ENCODE measurements at regions not wholly inside any gene's neighbourhood (a gene's known extent, or its start where the extent isn't known, plus 50 kb on each side); places are given as distances from the start of the nearest gene placed in this dataset.

GRCh38 chr3:40766396-40766795 is 241.6 kb downstream of the ZNF621 start:
- Mint-ChIP-seq H3K27ac (ENCODE audit: unreplicated experiment) (no peak overlapping the region), H3K36me3 (ENCODE audit: unreplicated experiment) (peaks cover 4% of the 10 kb centered on the region), H3K9me3 (ENCODE audit: unreplicated experiment) (peaks cover 1% of the 10 kb centered on the region), H3K27me3 (ENCODE audit: unreplicated experiment) (peaks cover 2% of the 10 kb centered on the region), H3K4me3 (ENCODE audit: unreplicated experiment) (no peak overlapping the region), H3K4me1 (ENCODE audit: low read depth, unreplicated experiment) (no peaks in the 10 kb centered on the region)
- DNase-seq = no peak
- no peak for TF ChIP-seq CTCF (IDR thresholded peaks at IDR 0.05; ENCODE audit: partially characterized antibody, unreplicated experiment)

- Mint-ChIP-seq H3K36me3 (ENCODE audit: unreplicated experiment) (peaks cover 4% of the 10 kb centered on the region), H3K27ac (ENCODE audit: unreplicated experiment) (no peak overlapping the region), H3K9me3 (ENCODE audit: unreplicated experiment) (peaks cover 1% of the 10 kb centered on the region), H3K4me1 (ENCODE audit: low read depth, unreplicated experiment) (no peaks in the 10 kb centered on the region), H3K4me3 (ENCODE audit: unreplicated experiment) (no peak overlapping the region), H3K27me3 (ENCODE audit: unreplicated experiment) (peaks cover 2% of the 10 kb centered on the region)
- DNase-seq = no peak
- TF ChIP-seq CTCF (IDR thresholded peaks at IDR 0.05; ENCODE audit: partially characterized antibody, unreplicated experiment) = no peak
Measured at GRCh38 chr3:40768046-40768445, 243.3 kb downstream of the ZNF621 start.

GRCh38 chr3:40768536-40768935 is 243.8 kb downstream of the ZNF621 start:
- no peak for DNase-seq
- Mint-ChIP-seq H3K27ac (ENCODE audit: unreplicated experiment) (no peak overlapping the region), H3K36me3 (ENCODE audit: unreplicated experiment) (peaks cover 4% of the 10 kb centered on the region), H3K27me3 (ENCODE audit: unreplicated experiment) (peaks cover 2% of the 10 kb centered on the region), H3K4me1 (ENCODE audit: low read depth, unreplicated experiment) (no peaks in the 10 kb centered on the region), H3K4me3 (ENCODE audit: unreplicated experiment) (no peak overlapping the region), H3K9me3 (ENCODE audit: unreplicated experiment) (peaks cover 1% of the 10 kb centered on the region)
- no peak for TF ChIP-seq CTCF (IDR thresholded peaks at IDR 0.05; ENCODE audit: partially characterized antibody, unreplicated experiment)

GRCh38 chr3:40770061-40770460 is 245.3 kb downstream of the ZNF621 start:
- Mint-ChIP-seq H3K36me3 (ENCODE audit: unreplicated experiment) (peaks cover 4% of the 10 kb centered on the region), H3K4me1 (ENCODE audit: low read depth, unreplicated experiment) (no peaks in the 10 kb centered on the region), H3K4me3 (ENCODE audit: unreplicated experiment) (no peak overlapping the region), H3K27me3 (ENCODE audit: unreplicated experiment) (peaks cover 2% of the 10 kb centered on the region), H3K9me3 (ENCODE audit: unreplicated experiment) (peaks cover 1% of the 10 kb centered on the region), H3K27ac (ENCODE audit: unreplicated experiment) (no peak overlapping the region)
- no peak for TF ChIP-seq CTCF (IDR thresholded peaks at IDR 0.05; ENCODE audit: partially characterized antibody, unreplicated experiment)
- no peak for DNase-seq

DNA sequence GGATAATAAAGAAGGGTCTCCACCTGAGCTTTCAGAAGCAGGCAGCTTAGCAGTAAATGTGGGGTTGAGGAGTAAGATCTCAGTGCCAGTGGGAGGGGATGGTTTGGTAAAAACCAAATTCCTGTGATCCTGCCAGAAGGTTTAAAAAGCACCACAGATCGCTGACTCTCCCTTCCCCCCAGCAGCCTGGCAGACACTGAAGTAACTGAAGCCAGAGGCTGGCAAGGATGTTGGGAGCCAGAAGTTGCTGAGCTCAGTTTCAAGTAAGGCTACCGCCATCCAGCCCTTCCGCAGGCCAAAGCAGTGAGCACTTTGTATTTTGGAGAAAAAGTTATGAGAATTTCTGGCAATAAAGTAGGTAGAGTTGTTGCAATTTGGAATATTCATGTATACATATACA is 246.4 kb downstream of the ZNF621 start:
- Mint-ChIP-seq H3K4me3 (ENCODE audit: unreplicated experiment) (no peak overlapping the region), H3K27ac (ENCODE audit: unreplicated experiment) (no peak overlapping the region), H3K4me1 (ENCODE audit: low read depth, unreplicated experiment) (no peaks in the 10 kb centered on the region), H3K36me3 (ENCODE audit: unreplicated experiment) (peaks cover 3% of the 10 kb centered on the region), H3K9me3 (ENCODE audit: unreplicated experiment) (no peaks in the 10 kb centered on the region), H3K27me3 (ENCODE audit: unreplicated experiment) (peaks cover 2% of the 10 kb centered on the region)
- TF ChIP-seq CTCF (IDR thresholded peaks at IDR 0.05; ENCODE audit: partially characterized antibody, unreplicated experiment) = no peak
- no peak for DNase-seq
